ENCODE measurements at regions not wholly inside any gene's neighbourhood (a gene's known extent, or its start where the extent isn't known, plus 50 kb on each side); places are given as distances from the start of the nearest gene placed in this dataset.

GRCh38 chr10:9510626-9511025 lies 1456.1 kb downstream of the GATA3 start:
- TF ChIP-seq PPARA (CRISPR knock-in tag; IDR thresholded peaks at IDR 0.05; ENCODE audit: borderline replicate concordance): no peak
- TF ChIP-seq PATZ1 (CRISPR knock-in tag; IDR thresholded peaks at IDR 0.05; ENCODE audit: borderline replicate concordance): no peak
- no peak for TF ChIP-seq ZC3H10 (CRISPR knock-in tag; IDR thresholded peaks at IDR 0.05)
- TF ChIP-seq ZFP30 (CRISPR knock-in tag; IDR thresholded peaks at IDR 0.05): no peak
- no peak for TF ChIP-seq GLIS3 (CRISPR knock-in tag; IDR thresholded peaks at IDR 0.05)
- no peak for TF ChIP-seq RARB (CRISPR knock-in tag; IDR thresholded peaks at IDR 0.05)
